ENCODE measurements at regions not wholly inside any gene's neighbourhood (a gene's known extent, or its start where the extent isn't known, plus 50 kb on each side); places are given as distances from the start of the nearest gene placed in this dataset.

DNA sequence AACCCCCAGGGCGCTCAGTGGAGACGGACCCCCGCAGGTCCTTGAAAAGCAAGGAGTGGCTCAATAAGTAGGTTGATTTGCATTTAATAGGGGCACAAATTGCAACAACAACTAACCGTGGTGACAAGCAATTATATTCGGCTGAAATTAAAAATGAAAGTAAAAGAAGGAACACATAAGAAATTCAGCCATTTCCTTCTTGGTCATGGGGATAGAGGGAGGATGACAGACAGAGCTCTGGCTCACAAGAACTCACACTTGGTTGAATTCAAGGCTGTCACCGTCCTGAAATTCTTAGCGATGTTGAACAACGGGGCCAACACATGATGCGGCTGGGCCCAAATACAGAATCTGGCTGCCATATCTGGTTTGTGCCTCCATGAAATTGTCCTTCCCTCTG lies 129.0 kb downstream of the EDN3 start:
- Mint-ChIP-seq H3K27me3 (peaks cover 5 to 7% of the 10 kb centered on the region in 2 donors), H3K4me1 (peaks cover 9 to 18% (median 11%) of the 10 kb centered on the region in 4 donors), H3K4me3 (peak overlapping the region; percentile 21 to 78 (median 66)), H3K27ac (no peak overlapping the region), H3K9me3 (peaks cover 0 to 3% (median 0%) of the 10 kb centered on the region in 8 donors), H3K36me3 (no peaks in the 10 kb centered on the region)
- CTCF ChIA-PET (ENCODE audit: partially characterized antibody) = no interaction called here
- H3K4me3 ChIP-seq (ENCODE audit: low read length in 2 of 2) = no peak overlapping the region
- POLR2A ChIA-PET (ENCODE audit: partially characterized antibody) = no interaction called here
- H3K27me3 ChIP-seq (ENCODE audit: insufficient read depth, low read length) = no peaks in the 10 kb centered on the region
- peaks cover 9% of the 10 kb centered on the region for H3K4me1 ChIP-seq (ENCODE audit: insufficient read depth, low read length)
- intact Hi-C loops (cut with micrococcal nuclease) = no loop called here
- no peak overlapping the region for H3K27ac ChIP-seq (ENCODE audit: low read depth, low read length)
- no peak for DNase-seq
- no peaks in the 10 kb centered on the region for H3K36me3 ChIP-seq (ENCODE audit: insufficient read depth, low read length)
- no peaks in the 10 kb centered on the region for H3K9me3 ChIP-seq (ENCODE audit: control insufficient read depth in 1 of 2, low read length in 2 of 2)

DNA sequence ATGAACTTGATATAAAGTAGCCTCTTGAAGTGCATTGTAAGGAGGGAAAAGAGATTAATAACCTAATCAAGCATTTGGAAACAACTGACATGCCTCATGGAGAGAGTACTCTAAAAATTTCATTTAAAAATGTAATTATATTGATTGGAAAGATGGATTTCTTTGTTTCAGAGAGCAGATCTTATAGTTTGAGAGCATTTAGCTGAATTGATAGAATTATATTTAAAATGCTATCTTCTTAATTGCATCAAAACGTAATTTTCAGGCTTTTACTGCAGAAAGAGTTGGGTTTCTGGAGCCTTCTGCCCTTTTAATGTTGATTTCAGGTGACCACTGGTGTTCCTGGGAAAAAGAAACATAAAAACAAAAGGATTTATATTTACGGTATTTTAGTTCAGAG lies 130.6 kb downstream of the EDN3 start:
- POLR2A ChIA-PET (ENCODE audit: partially characterized antibody) = no interaction called here

GRCh38 chr20:59434960-59435359 lies 134.5 kb downstream of the EDN3 start:
- H3K9me3 ChIP-seq (ENCODE audit: control insufficient read depth in 1 of 2, low read length in 2 of 2) = no peaks in the 10 kb centered on the region
- intact Hi-C loops (cut with micrococcal nuclease) = no loop called here

More for the DNA sequence above, 130.6 kb downstream of the EDN3 start:
- CTCF ChIA-PET (ENCODE audit: partially characterized antibody) = no interaction called here
- no peaks in the 10 kb centered on the region for H3K36me3 Mint-ChIP-seq
- Histone ChIP-seq H3K36me3 (ENCODE audit: insufficient read depth, low read length) (no peaks in the 10 kb centered on the region), H3K27ac (ENCODE audit: low read depth, low read length) (no peak overlapping the region), H3K9me3 (ENCODE audit: control insufficient read depth in 1 of 2, low read length in 2 of 2) (no peaks in the 10 kb centered on the region), H3K27me3 (ENCODE audit: insufficient read depth, low read length) (no peaks in the 10 kb centered on the region), H3K4me3 (ENCODE audit: low read length in 2 of 2) (no peak overlapping the region), H3K4me1 (ENCODE audit: insufficient read depth, low read length) (peaks cover 9% of the 10 kb centered on the region)
- H3K9me3 Mint-ChIP-seq = peaks cover 0 to 3% (median 0%) of the 10 kb centered on the region in 8 donors
- H3K27ac Mint-ChIP-seq = no peak overlapping the region
- peaks cover 5 to 7% of the 10 kb centered on the region in 2 donors for H3K27me3 Mint-ChIP-seq
- intact Hi-C loops (cut with micrococcal nuclease) = no loop called here
- H3K4me3 Mint-ChIP-seq = no peak overlapping the region
- no peak for DNase-seq
- H3K4me1 Mint-ChIP-seq = peaks cover 9 to 18% (median 11%) of the 10 kb centered on the region in 4 donors

DNA sequence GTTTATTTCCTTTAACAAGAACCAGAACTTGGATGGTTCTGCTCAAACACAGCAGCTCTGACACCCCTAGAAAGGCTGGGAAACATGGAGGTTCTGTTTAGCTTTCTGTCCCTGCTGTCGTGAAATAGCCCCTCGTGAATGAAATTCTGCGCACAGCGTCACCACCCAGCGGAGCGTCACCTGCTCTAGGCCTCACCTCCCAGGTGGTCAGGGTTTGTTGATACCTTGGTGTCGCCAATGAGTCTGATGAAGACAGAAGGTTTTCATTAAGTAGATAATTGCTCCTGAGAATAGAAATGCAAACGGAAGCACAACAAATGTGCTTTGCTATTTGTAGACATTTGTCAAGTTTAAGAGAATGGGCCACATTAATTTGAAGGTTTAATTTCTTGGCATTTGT lies 135.1 kb downstream of the EDN3 start:
- peaks cover 5 to 14% of the 10 kb centered on the region in 2 donors for H3K27me3 Mint-ChIP-seq
- H3K36me3 Mint-ChIP-seq = no peaks in the 10 kb centered on the region
- H3K9me3 Mint-ChIP-seq = peaks cover 0 to 2% (median 0%) of the 10 kb centered on the region in 8 donors
- no peaks in the 10 kb centered on the region for H3K36me3 ChIP-seq (ENCODE audit: insufficient read depth, low read length)
- H3K4me3 ChIP-seq (ENCODE audit: low read length in 2 of 2) = no peak overlapping the region
- no peaks in the 10 kb centered on the region for H3K4me1 ChIP-seq (ENCODE audit: insufficient read depth, low read length)
- ChIA-PET CTCF (ENCODE audit: partially characterized antibody) (no interaction called here), POLR2A (ENCODE audit: partially characterized antibody) (no interaction called here)
- intact Hi-C loops (cut with micrococcal nuclease) = no loop called here
- H3K4me1 Mint-ChIP-seq = no peaks in the 10 kb centered on the region
- no peak for DNase-seq
- H3K27me3 ChIP-seq (ENCODE audit: insufficient read depth, low read length) = no peaks in the 10 kb centered on the region
- no peak overlapping the region for H3K27ac ChIP-seq (ENCODE audit: low read depth, low read length)
- H3K9me3 ChIP-seq (ENCODE audit: control insufficient read depth in 1 of 2, low read length in 2 of 2) = no peaks in the 10 kb centered on the region
- no peak overlapping the region for H3K4me3 Mint-ChIP-seq
- no peak overlapping the region for H3K27ac Mint-ChIP-seq

More at GRCh38 chr20:59434960-59435359, 134.5 kb downstream of the EDN3 start:
- DNase-seq = no peak
- ChIA-PET POLR2A (ENCODE audit: partially characterized antibody) (no interaction called here), CTCF (ENCODE audit: partially characterized antibody) (no interaction called here)
- peaks cover 5 to 14% of the 10 kb centered on the region in 2 donors for H3K27me3 Mint-ChIP-seq
- peaks cover 0 to 2% (median 0%) of the 10 kb centered on the region in 8 donors for H3K9me3 Mint-ChIP-seq
- no peak overlapping the region for H3K4me3 Mint-ChIP-seq
- no peaks in the 10 kb centered on the region for H3K4me1 ChIP-seq (ENCODE audit: insufficient read depth, low read length)
- H3K27ac Mint-ChIP-seq = no peak overlapping the region
- no peak overlapping the region for H3K27ac ChIP-seq (ENCODE audit: low read depth, low read length)
- no peaks in the 10 kb centered on the region for H3K4me1 Mint-ChIP-seq
- H3K27me3 ChIP-seq (ENCODE audit: insufficient read depth, low read length) = no peaks in the 10 kb centered on the region
- no peaks in the 10 kb centered on the region for H3K36me3 ChIP-seq (ENCODE audit: insufficient read depth, low read length)
- no peaks in the 10 kb centered on the region for H3K36me3 Mint-ChIP-seq
- no peak overlapping the region for H3K4me3 ChIP-seq (ENCODE audit: low read length in 2 of 2)

GRCh38 chr20:59437601-59438031 lies 137.2 kb downstream of the EDN3 start:
- Histone ChIP-seq H3K4me1 (ENCODE audit: insufficient read depth, low read length) (no peaks in the 10 kb centered on the region), H3K9me3 (ENCODE audit: control insufficient read depth in 1 of 2, low read length in 2 of 2) (no peaks in the 10 kb centered on the region), H3K36me3 (ENCODE audit: insufficient read depth, low read length) (no peaks in the 10 kb centered on the region), H3K27me3 (ENCODE audit: insufficient read depth, low read length) (peaks cover 2% of the 10 kb centered on the region), H3K4me3 (ENCODE audit: low read length in 2 of 2) (no peak overlapping the region), H3K27ac (ENCODE audit: low read depth, low read length) (no peak overlapping the region)
- Mint-ChIP-seq H3K27me3 (peaks cover 9 to 18% of the 10 kb centered on the region in 2 donors), H3K36me3 (no peaks in the 10 kb centered on the region), H3K27ac (no peak overlapping the region), H3K4me3 (no peak overlapping the region), H3K4me1 (peaks cover 0 to 1% (median 0%) of the 10 kb centered on the region in 4 donors), H3K9me3 (peaks cover 0 to 2% (median 0%) of the 10 kb centered on the region in 8 donors)
- POLR2A ChIA-PET (ENCODE audit: partially characterized antibody) = no interaction called here
- intact Hi-C loops (cut with micrococcal nuclease) = no loop called here
- no peak for DNase-seq
- CTCF ChIA-PET (ENCODE audit: partially characterized antibody) = no interaction called here

- CTCF ChIA-PET (ENCODE audit: partially characterized antibody) = no interaction called here
- POLR2A ChIA-PET (ENCODE audit: partially characterized antibody) = no interaction called here
Observed at GRCh38 chr20:59438201-59438600, 137.8 kb downstream of the EDN3 start.

DNA sequence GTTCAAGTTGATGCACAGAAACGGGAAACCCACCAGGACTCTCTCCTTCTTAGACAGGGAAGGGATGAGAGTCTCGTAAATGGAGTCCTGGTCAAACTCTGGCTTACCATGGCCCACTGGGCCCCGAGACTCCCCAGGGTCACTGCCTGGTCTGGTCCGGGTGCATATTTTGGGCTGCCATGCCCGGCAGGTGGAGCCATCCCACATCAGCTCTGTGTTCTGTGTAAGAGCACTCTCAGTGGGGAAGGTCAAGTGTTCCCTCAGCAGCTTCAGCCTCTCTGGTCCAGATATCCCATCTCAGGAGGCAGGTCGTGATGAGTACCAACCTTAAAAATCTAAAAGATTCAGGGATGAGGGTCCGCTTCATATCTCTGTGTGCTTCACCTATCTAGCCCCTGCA lies 138.8 kb downstream of the EDN3 start:
- H3K4me1 Mint-ChIP-seq = peaks cover 0 to 1% (median 0%) of the 10 kb centered on the region in 4 donors
- no peak overlapping the region for H3K4me3 Mint-ChIP-seq
- no peak overlapping the region for H3K27ac Mint-ChIP-seq
- Histone ChIP-seq H3K27ac (ENCODE audit: low read depth, low read length) (no peak overlapping the region), H3K4me1 (ENCODE audit: insufficient read depth, low read length) (no peaks in the 10 kb centered on the region), H3K4me3 (ENCODE audit: low read length in 2 of 2) (no peak overlapping the region), H3K9me3 (ENCODE audit: control insufficient read depth in 1 of 2, low read length in 2 of 2) (no peaks in the 10 kb centered on the region), H3K27me3 (ENCODE audit: insufficient read depth, low read length) (peaks cover 4% of the 10 kb centered on the region), H3K36me3 (ENCODE audit: insufficient read depth, low read length) (no peaks in the 10 kb centered on the region)
- POLR2A ChIA-PET (ENCODE audit: partially characterized antibody) = no interaction called here
- H3K9me3 Mint-ChIP-seq = peaks cover 0 to 2% (median 0%) of the 10 kb centered on the region in 8 donors
- no peaks in the 10 kb centered on the region for H3K36me3 Mint-ChIP-seq
- peaks cover 11 to 29% of the 10 kb centered on the region in 2 donors for H3K27me3 Mint-ChIP-seq
- DNase-seq = no peak
- CTCF ChIA-PET (ENCODE audit: partially characterized antibody) = interaction anchor here (1.4 kb wide), 1 partner anchor 57 kb away, joined by 3 read pairs; no protein-coding TSS in a partner anchor
- intact Hi-C loops (cut with micrococcal nuclease) = no loop called here

More at GRCh38 chr20:59438201-59438600, 137.8 kb downstream of the EDN3 start:
- Histone ChIP-seq H3K27me3 (ENCODE audit: insufficient read depth, low read length) (peaks cover 4% of the 10 kb centered on the region), H3K4me3 (ENCODE audit: low read length in 2 of 2) (no peak overlapping the region), H3K27ac (ENCODE audit: low read depth, low read length) (no peak overlapping the region), H3K4me1 (ENCODE audit: insufficient read depth, low read length) (no peaks in the 10 kb centered on the region), H3K36me3 (ENCODE audit: insufficient read depth, low read length) (no peaks in the 10 kb centered on the region), H3K9me3 (ENCODE audit: control insufficient read depth in 1 of 2, low read length in 2 of 2) (no peaks in the 10 kb centered on the region)
- DNase-seq = no peak
- H3K9me3 Mint-ChIP-seq = peaks cover 0 to 2% (median 0%) of the 10 kb centered on the region in 8 donors
- peaks cover 7 to 21% of the 10 kb centered on the region in 2 donors for H3K27me3 Mint-ChIP-seq
- no peak overlapping the region for H3K4me3 Mint-ChIP-seq
- no peaks in the 10 kb centered on the region for H3K36me3 Mint-ChIP-seq
- H3K4me1 Mint-ChIP-seq = peaks cover 0 to 1% (median 0%) of the 10 kb centered on the region in 4 donors
- intact Hi-C loops (cut with micrococcal nuclease) = no loop called here
- H3K27ac Mint-ChIP-seq = no peak overlapping the region

Measured in CD4-positive, alpha-beta memory T cell (primary cell).